ENCODE measurements at regions not wholly inside any gene's neighbourhood (a gene's known extent, or its start where the extent isn't known, plus 50 kb on each side); places are given as distances from the start of the nearest gene placed in this dataset.

GRCh38 chr6:40871424-40871823, 167.6 kb downstream of the UNC5CL start:
- TF ChIP-seq CTCF (IDR thresholded peaks at IDR 0.05; ENCODE audit: insufficient read depth, low read depth, low read length): no peak
- TF ChIP-seq EZH2 (IDR thresholded peaks at IDR 0.05; ENCODE audit: insufficient read depth, low read length): no peak

All from astrocyte (in vitro differentiated cells and primary cell).